ENCODE measurements at regions not wholly inside any gene's neighbourhood (a gene's known extent, or its start where the extent isn't known, plus 50 kb on each side); places are given as distances from the start of the nearest gene placed in this dataset.

DNA sequence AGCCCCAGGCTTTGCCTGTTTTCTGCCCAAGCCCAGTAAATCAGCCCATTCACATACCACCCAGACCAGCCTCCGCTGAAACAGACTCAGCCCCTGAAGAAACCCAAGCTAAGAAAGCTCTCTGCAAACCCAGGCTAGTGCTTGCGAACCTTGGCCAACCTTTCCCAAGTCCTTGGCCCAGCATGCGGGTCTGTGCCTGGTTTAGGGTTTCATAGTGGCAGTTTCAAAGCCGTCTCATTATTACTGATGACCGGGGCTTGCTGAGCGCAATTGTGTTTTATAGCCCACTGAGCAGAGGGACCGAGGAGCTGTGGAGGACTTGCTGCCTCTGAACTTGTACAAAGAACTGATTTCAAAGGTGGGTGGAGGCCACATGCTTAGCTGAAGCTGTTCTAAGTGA, 584.3 kb downstream of the BNC2 start:
- Mint-ChIP-seq H3K27me3 (ENCODE audit: unreplicated experiment) (no peaks in the 10 kb centered on the region), H3K4me3 (ENCODE audit: low read depth, unreplicated experiment) (no peak overlapping the region), H3K4me1 (ENCODE audit: low read depth, unreplicated experiment) (no peaks in the 10 kb centered on the region), H3K9me3 (ENCODE audit: low read depth, unreplicated experiment) (no peaks in the 10 kb centered on the region), H3K36me3 (ENCODE audit: insufficient read depth, unreplicated experiment) (no peaks in the 10 kb centered on the region), H3K27ac (ENCODE audit: unreplicated experiment) (no peak overlapping the region)
- no peak for DNase-seq
- intact Hi-C loops (cut with micrococcal nuclease; ENCODE audit: unreplicated experiment) = no loop called here
- CTCF ChIA-PET = no interaction called here
- no peak for TF ChIP-seq CTCF (IDR thresholded peaks at IDR 0.05; ENCODE audit: unreplicated experiment)
- no TSS peak for BruUV-seq (replicated peaks)

GRCh38 chr9:16289639-16290038, 580.8 kb downstream of the BNC2 start:
- Mint-ChIP-seq H3K9me3 (ENCODE audit: low read depth, unreplicated experiment) (no peaks in the 10 kb centered on the region), H3K4me3 (ENCODE audit: low read depth, unreplicated experiment) (no peak overlapping the region), H3K27me3 (ENCODE audit: unreplicated experiment) (no peaks in the 10 kb centered on the region), H3K4me1 (ENCODE audit: low read depth, unreplicated experiment) (no peaks in the 10 kb centered on the region), H3K27ac (ENCODE audit: unreplicated experiment) (no peak overlapping the region), H3K36me3 (ENCODE audit: insufficient read depth, unreplicated experiment) (no peaks in the 10 kb centered on the region)
- intact Hi-C loops (cut with micrococcal nuclease; ENCODE audit: unreplicated experiment) = no loop called here
- CTCF ChIA-PET = interaction anchor here (0.5 to 0.8 kb wide), 2 partner anchors 22 to 91 kb away, joined by 3 to 4 read pairs; no protein-coding TSS in a partner anchor
- no peak for DNase-seq
- no peak for TF ChIP-seq CTCF (IDR thresholded peaks at IDR 0.05; ENCODE audit: unreplicated experiment)
- no TSS peak for BruUV-seq (replicated peaks)

DNA sequence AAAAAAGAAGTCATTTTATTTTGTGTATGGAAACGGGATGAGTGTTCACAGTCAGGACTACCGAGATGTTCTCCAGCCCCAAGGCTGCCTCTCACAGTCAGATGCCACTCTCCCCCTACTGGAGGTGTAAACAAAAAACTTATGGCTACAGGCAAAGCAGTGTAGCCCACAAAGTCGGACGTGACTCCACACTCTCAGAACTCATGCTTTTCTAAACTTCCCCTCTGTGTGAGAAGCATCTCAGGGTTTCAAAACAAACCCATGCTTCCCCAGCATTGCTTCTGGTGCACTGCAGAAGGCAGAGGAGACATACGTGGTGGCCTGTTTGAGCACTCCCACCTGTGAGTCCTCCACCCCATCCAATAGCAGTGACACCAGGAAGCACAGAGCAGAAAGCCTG, 580.3 kb downstream of the BNC2 start:
- intact Hi-C loops (cut with micrococcal nuclease; ENCODE audit: unreplicated experiment) = no loop called here
- no TSS peak for BruUV-seq (replicated peaks)
- no peaks in the 10 kb centered on the region for H3K36me3 Mint-ChIP-seq (ENCODE audit: insufficient read depth, unreplicated experiment)
- H3K27ac Mint-ChIP-seq (ENCODE audit: unreplicated experiment) = no peak overlapping the region
- no peaks in the 10 kb centered on the region for H3K27me3 Mint-ChIP-seq (ENCODE audit: unreplicated experiment)
- H3K4me3 Mint-ChIP-seq (ENCODE audit: low read depth, unreplicated experiment) = no peak overlapping the region
- CTCF ChIA-PET = no interaction called here
- TF ChIP-seq CTCF (IDR thresholded peaks at IDR 0.05; ENCODE audit: unreplicated experiment) = no peak
- H3K9me3 Mint-ChIP-seq (ENCODE audit: low read depth, unreplicated experiment) = no peaks in the 10 kb centered on the region
- DNase-seq = no peak
- no peaks in the 10 kb centered on the region for H3K4me1 Mint-ChIP-seq (ENCODE audit: low read depth, unreplicated experiment)

- Mint-ChIP-seq H3K27ac (ENCODE audit: unreplicated experiment) (no peak overlapping the region), H3K9me3 (ENCODE audit: low read depth, unreplicated experiment) (peaks cover 4% of the 10 kb centered on the region), H3K4me1 (ENCODE audit: low read depth, unreplicated experiment) (no peaks in the 10 kb centered on the region), H3K4me3 (ENCODE audit: low read depth, unreplicated experiment) (no peak overlapping the region), H3K27me3 (ENCODE audit: unreplicated experiment) (no peaks in the 10 kb centered on the region), H3K36me3 (ENCODE audit: insufficient read depth, unreplicated experiment) (no peaks in the 10 kb centered on the region)
- intact Hi-C loops (cut with micrococcal nuclease; ENCODE audit: unreplicated experiment) = no loop called here
- no TSS peak for BruUV-seq (replicated peaks)
- CTCF ChIA-PET = no interaction called here
- TF ChIP-seq CTCF (IDR thresholded peaks at IDR 0.05; ENCODE audit: unreplicated experiment) = no peak
- no peak for DNase-seq
Measured at GRCh38 chr9:16291921-16292320, 578.5 kb downstream of the BNC2 start.

GRCh38 chr9:16293610-16294009, 576.9 kb downstream of the BNC2 start:
- no peak overlapping the region for H3K4me3 Mint-ChIP-seq (ENCODE audit: low read depth, unreplicated experiment)
- BruUV-seq (replicated peaks) = no TSS peak
- CTCF ChIA-PET = no interaction called here
- no peak for TF ChIP-seq CTCF (IDR thresholded peaks at IDR 0.05; ENCODE audit: unreplicated experiment)
- H3K36me3 Mint-ChIP-seq (ENCODE audit: insufficient read depth, unreplicated experiment) = no peaks in the 10 kb centered on the region
- intact Hi-C loops (cut with micrococcal nuclease; ENCODE audit: unreplicated experiment) = no loop called here
- DNase-seq = no peak
- H3K27me3 Mint-ChIP-seq (ENCODE audit: unreplicated experiment) = no peaks in the 10 kb centered on the region
- H3K9me3 Mint-ChIP-seq (ENCODE audit: low read depth, unreplicated experiment) = peaks cover 7% of the 10 kb centered on the region
- no peak overlapping the region for H3K27ac Mint-ChIP-seq (ENCODE audit: unreplicated experiment)
- no peaks in the 10 kb centered on the region for H3K4me1 Mint-ChIP-seq (ENCODE audit: low read depth, unreplicated experiment)
